Astrocyte of the cerebellum (primary cell): ENCODE measurements at regions not wholly inside any gene's neighbourhood (a gene's known extent, or its start where the extent isn't known, plus 50 kb on each side); places are given as distances from the start of the nearest gene placed in this dataset.

Experiments
- DNase-seq: peaks from one replicate; pipeline ENCODE4 v3.0.0-alpha.2; 2011; ENCODE audit warnings: low read depth
- H3K4me3 ChIP-seq: 2 replicates; pipeline ENCODE4 v1.5.1; 2011; ENCODE audit warnings: mild to moderate bottlenecking, low read depth, low read length, moderate library complexity
- CTCF ChIP-seq: IDR thresholded peaks from 2 replicates; pipeline ENCODE4 v1.5.1; 2012; ENCODE audit warnings: low read length, low read depth, moderate library complexity, mild to moderate bottlenecking; ENCODE audit errors: missing control alignments
- in situ Hi-C: cut with HindIII; loops from 2 replicates; pipeline ENCODE4 v1.10.0; 2017; ENCODE audit warnings: low sequenced_read_pairs

GRCh38 chr6:126941751-126942150, 176.7 kb upstream of the RSPO3 start:
- H3K4me3 ChIP-seq: no peak overlapping the region
- no peak for DNase-seq
- in situ Hi-C loops: no loop called here
- no peak for TF ChIP-seq CTCF

- in situ Hi-C loops: no loop called here
- no peak overlapping the region for H3K4me3 ChIP-seq
- TF ChIP-seq CTCF: no peak
These were observed 174.0 kb upstream of the RSPO3 start for GRCh38 chr6:126944512-126944911.

DNA sequence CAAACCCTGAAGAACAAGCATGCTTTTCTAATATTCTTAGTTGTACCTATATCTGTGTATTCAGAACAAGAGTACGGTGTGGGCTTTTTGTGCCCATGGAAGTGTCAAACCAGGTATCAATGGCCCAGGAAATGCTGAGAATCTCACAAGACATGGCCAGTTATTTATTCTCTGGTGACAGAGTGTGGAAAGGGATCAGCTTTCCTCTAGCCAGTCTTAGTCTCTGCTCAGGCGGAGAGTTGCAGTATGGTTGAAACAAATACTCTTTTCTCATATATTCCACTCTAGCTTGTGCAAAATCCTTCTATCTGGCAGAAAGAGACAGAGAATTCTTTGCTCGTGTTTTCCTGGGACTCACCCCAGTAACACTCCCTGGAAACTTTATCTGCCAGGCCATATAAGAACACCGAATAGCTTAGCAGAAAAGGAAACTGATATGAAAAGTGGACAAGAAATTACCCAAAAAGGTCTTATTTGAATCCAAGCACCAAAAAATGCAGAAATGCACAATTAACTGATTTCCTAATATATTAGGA, 173.3 kb upstream of the RSPO3 start:
- in situ Hi-C loops: no loop called here
- DNase-seq: no peak
- TF ChIP-seq CTCF: no peak
- H3K4me3 ChIP-seq: no peak overlapping the region

More at GRCh38 chr6:126944512-126944911, 174.0 kb upstream of the RSPO3 start:
- no peak for DNase-seq

DNA sequence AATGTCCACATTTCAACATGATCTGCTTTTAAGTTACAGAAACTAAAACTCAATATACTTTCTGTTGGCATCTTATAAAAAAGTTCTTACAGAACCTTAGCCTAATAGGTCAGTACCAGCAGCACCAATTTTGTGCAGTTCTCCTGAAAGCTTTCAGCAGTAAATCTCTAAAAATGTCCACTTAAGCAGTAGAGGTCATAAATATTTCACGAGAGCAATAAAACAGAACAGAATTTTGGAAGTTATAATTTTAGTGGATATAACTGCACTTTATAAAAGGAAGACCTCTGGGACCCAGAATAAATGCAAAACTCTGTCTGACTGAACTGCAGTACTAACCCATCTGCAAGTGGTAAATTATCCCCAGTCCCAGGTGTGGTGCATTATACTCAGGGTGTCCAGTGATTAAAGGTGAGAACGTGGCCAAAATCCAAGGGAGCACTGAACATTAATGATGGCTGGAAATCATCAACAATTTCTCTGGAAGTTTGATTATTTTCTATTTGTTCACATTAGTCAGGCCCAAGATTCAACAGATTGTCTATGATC, 172.6 kb upstream of the RSPO3 start:
- in situ Hi-C loops: no loop called here
- TF ChIP-seq CTCF: no peak
- DNase-seq: no peak
- no peak overlapping the region for H3K4me3 ChIP-seq

- DNase-seq: no peak
- in situ Hi-C loops: no loop called here
- no peak for TF ChIP-seq CTCF
- H3K4me3 ChIP-seq: no peak overlapping the region
These were observed 171.4 kb upstream of the RSPO3 start for GRCh38 chr6:126947070-126947469.

DNA sequence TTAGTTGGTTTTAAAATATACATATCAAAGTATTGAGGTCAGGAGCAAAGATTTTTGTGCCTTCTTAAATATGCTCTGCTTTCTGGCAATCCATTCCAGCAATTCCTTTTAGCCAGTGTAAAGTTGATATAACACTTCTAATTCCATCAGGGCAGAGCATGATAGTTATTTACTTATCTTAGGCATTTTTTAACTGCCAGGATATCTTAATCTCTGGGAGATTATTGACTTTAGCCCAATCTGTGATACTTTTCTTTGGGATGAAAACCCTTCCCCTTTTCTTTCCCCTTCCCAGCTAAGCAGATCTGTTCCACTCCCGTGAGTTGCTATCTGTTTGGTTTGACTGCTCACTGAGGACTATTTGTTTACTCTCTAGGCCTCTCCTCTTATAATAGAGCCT, 168.7 kb upstream of the RSPO3 start:
- no peak for TF ChIP-seq CTCF
- in situ Hi-C loops: no loop called here
- DNase-seq: no peak

More for the DNA sequence above, 168.7 kb upstream of the RSPO3 start:
- no peak overlapping the region for H3K4me3 ChIP-seq
